ENCODE measurements at regions not wholly inside any gene's neighbourhood (a gene's known extent, or its start where the extent isn't known, plus 50 kb on each side); places are given as distances from the start of the nearest gene placed in this dataset.

DNA sequence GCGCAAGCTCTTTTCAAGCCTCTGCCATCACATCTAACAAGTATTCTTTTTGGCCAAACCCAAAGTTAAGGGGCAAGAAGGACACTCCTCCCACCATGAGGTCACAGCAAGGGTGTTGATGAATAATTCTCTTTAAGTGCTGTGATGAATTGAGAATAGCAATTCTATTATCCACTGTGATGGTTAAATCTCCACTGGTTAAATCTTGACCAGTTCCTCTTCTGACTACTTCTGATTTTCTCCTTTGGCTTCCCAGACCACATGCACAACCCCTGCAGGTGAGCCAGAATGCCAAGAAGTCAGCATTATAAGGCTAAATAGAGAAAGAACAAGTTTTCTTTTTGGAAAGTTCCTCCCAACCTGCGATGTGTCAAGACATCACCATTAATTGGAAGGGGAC is 90.6 kb upstream of the BCL2L14 start:
- TF ChIP-seq, protein P1, sequence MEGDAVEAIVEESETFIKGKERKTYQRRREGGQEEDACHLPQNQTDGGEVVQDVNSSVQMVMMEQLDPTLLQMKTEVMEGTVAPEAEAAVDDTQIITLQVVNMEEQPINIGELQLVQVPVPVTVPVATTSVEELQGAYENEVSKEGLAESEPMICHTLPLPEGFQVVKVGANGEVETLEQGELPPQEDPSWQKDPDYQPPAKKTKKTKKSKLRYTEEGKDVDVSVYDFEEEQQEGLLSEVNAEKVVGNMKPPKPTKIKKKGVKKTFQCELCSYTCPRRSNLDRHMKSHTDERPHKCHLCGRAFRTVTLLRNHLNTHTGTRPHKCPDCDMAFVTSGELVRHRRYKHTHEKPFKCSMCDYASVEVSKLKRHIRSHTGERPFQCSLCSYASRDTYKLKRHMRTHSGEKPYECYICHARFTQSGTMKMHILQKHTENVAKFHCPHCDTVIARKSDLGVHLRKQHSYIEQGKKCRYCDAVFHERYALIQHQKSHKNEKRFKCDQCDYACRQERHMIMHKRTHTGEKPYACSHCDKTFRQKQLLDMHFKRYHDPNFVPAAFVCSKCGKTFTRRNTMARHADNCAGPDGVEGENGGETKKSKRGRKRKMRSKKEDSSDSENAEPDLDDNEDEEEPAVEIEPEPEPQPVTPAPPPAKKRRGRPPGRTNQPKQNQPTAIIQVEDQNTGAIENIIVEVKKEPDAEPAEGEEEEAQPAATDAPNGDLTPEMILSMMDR (IDR thresholded peaks at IDR 0.05; ENCODE audit: low read depth, low read length, missing control alignments) = no peak
- in situ Hi-C loops (cut with HindIII; ENCODE audit: low pct_ligation_motif_present, low sequenced_read_pairs) = no loop called here
- Histone ChIP-seq H3K27me3 (replicated peaks) (no peaks in the 10 kb centered on the region), H3K4me3 (ENCODE audit: low read depth, low read length) (no peak overlapping the region), H3K27ac (no peak overlapping the region), H3K36me3 (replicated peaks) (no peaks in the 10 kb centered on the region)
- no peak for DNase-seq

- Histone ChIP-seq H3K4me3 (ENCODE audit: low read depth, low read length) (no peak overlapping the region), H3K36me3 (replicated peaks) (no peaks in the 10 kb centered on the region), H3K27ac (no peak overlapping the region), H3K27me3 (replicated peaks) (no peaks in the 10 kb centered on the region)
- in situ Hi-C loops (cut with HindIII; ENCODE audit: low pct_ligation_motif_present, low sequenced_read_pairs) = no loop called here
- DNase-seq = no peak
- TF ChIP-seq, protein P1 (IDR thresholded peaks at IDR 0.05; ENCODE audit: low read depth, low read length, missing control alignments) = peak; percentile 38
These were observed 89.5 kb upstream of the BCL2L14 start for GRCh38 chr12:11981121-11981733.

- H3K4me3 ChIP-seq (ENCODE audit: low read depth, low read length) = no peak overlapping the region
- no peak for DNase-seq
- in situ Hi-C loops (cut with HindIII; ENCODE audit: low pct_ligation_motif_present, low sequenced_read_pairs) = no loop called here
- H3K27me3 ChIP-seq (replicated peaks) = no peaks in the 10 kb centered on the region
- no peak overlapping the region for H3K27ac ChIP-seq
- TF ChIP-seq, protein P1 (IDR thresholded peaks at IDR 0.05; ENCODE audit: low read depth, low read length, missing control alignments) = no peak
- no peaks in the 10 kb centered on the region for H3K36me3 ChIP-seq (replicated peaks)
These were observed 86.3 kb upstream of the BCL2L14 start for GRCh38 chr12:11984417-11984816.

DNA sequence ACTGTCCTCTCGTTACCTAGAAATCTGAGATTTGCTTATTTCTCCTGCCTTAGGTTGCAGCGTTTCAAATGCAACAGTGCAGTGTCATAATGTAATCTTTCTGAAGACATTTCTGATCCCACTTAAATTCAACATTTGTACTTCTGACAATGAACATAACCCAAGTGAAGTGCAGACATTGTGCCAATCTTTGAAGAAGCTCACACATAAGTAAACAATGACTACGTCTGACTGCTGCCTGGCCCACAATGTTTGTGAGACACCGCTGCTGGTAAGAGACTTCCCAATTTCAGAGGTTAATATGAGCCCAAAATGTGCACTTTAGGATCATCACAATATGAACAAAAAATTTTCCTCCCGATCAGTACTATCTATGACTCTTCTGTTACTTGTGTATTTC is 84.6 kb upstream of the BCL2L14 start:
- DNase-seq = no peak
- no peak overlapping the region for H3K4me3 ChIP-seq (ENCODE audit: low read depth, low read length)
- H3K36me3 ChIP-seq (replicated peaks) = no peaks in the 10 kb centered on the region
- no peaks in the 10 kb centered on the region for H3K27me3 ChIP-seq (replicated peaks)
- in situ Hi-C loops (cut with HindIII; ENCODE audit: low pct_ligation_motif_present, low sequenced_read_pairs) = no loop called here
- no peak overlapping the region for H3K27ac ChIP-seq
- TF ChIP-seq, protein P1 (IDR thresholded peaks at IDR 0.05; ENCODE audit: low read depth, low read length, missing control alignments) = no peak

DNA sequence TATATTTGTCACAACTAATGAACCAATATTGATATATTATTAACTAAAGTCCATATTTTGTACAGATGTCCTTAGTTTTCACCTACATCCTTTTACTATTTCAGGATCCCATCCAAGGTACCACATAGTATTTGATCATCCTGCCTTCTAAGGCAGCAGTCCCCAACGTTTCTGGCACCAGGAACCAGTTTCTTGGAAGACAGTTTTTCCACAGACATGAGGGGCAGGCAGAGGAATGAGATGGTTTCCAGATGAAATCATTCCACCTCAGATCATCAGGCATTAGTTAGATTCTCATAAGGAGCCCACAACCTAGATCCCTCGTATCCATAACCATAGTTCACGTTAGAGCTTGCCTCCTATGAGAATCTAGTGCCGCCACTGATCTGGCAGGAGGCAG is 82.8 kb upstream of the BCL2L14 start:
- no peak for DNase-seq
- no peak overlapping the region for H3K27ac ChIP-seq
- H3K36me3 ChIP-seq (replicated peaks) = no peaks in the 10 kb centered on the region
- in situ Hi-C loops (cut with HindIII; ENCODE audit: low pct_ligation_motif_present, low sequenced_read_pairs) = no loop called here
- TF ChIP-seq, protein P1 (IDR thresholded peaks at IDR 0.05; ENCODE audit: low read depth, low read length, missing control alignments) = no peak
- no peak overlapping the region for H3K4me3 ChIP-seq (ENCODE audit: low read depth, low read length)
- H3K27me3 ChIP-seq (replicated peaks) = no peaks in the 10 kb centered on the region

- H3K27ac ChIP-seq = no peak overlapping the region
- no peaks in the 10 kb centered on the region for H3K27me3 ChIP-seq (replicated peaks)
- H3K4me3 ChIP-seq (ENCODE audit: low read depth, low read length) = no peak overlapping the region
- TF ChIP-seq, protein P1 (IDR thresholded peaks at IDR 0.05; ENCODE audit: low read depth, low read length, missing control alignments) = no peak
- in situ Hi-C loops (cut with HindIII; ENCODE audit: low pct_ligation_motif_present, low sequenced_read_pairs) = no loop called here
- DNase-seq = peak; percentile 13
- no peaks in the 10 kb centered on the region for H3K36me3 ChIP-seq (replicated peaks)
These were observed 79.1 kb upstream of the BCL2L14 start for GRCh38 chr12:11991604-11992003.
